GM23338 (cell line): ENCODE measurements at regions not wholly inside any gene's neighbourhood (a gene's known extent, or its start where the extent isn't known, plus 50 kb on each side); places are given as distances from the start of the nearest gene placed in this dataset.

ENCODE experiments used
- CTCF ChIP-seq, 2 experiments: fragments of 200-600 bp in 1 of 2; sonication (generic) in 1 of 2; conservative IDR thresholded peaks; 2 replicates each; pipeline versions ENCODE4 v1.5.1 to v1.6.1; 2016 to 2017; ENCODE audit warnings: antibody characterized with exemption in 2 of 2, low read depth in 2 of 2, mild to moderate bottlenecking in 2 of 2, moderate library complexity in 1 of 2
- EZH2 ChIP-seq: fragments of 200-600 bp; sonication (generic); IDR thresholded peaks from one replicate; pipeline ENCODE4 v1.8.0; 2017; ENCODE audit warnings: antibody characterized with exemption, mild to moderate bottlenecking, low read depth; ENCODE audit not compliant: unreplicated experiment

- TF ChIP-seq CTCF (conservative IDR thresholded peaks at IDR 0.05; ENCODE audit: low read depth in 2 of 2), result no peak
- TF ChIP-seq EZH2, result no peak
Measured at GRCh38 chr5:8290721-8291120, 421.8 kb downstream of the MTRR start.
